Astrocyte (in vitro differentiated cells and primary cell): ENCODE measurements at regions not wholly inside any gene's neighbourhood (a gene's known extent, or its start where the extent isn't known, plus 50 kb on each side); places are given as distances from the start of the nearest gene placed in this dataset.

Source experiments
- EZH2 ChIP-seq: IDR thresholded peaks from 2 replicates; pipeline ENCODE4 v1.6.1; 2012; ENCODE audit warnings: mild to moderate bottlenecking, low read length, inconsistent platforms; ENCODE audit not compliant: insufficient read depth
- TF ChIP-seq, protein P1 (sequence below): IDR thresholded peaks from 2 replicates; pipeline ENCODE4 v1.5.1; 2011; ENCODE audit warnings: low read depth, mild to moderate bottlenecking, inconsistent platforms, low read length, moderate library complexity; ENCODE audit not compliant: insufficient read depth

DNA sequence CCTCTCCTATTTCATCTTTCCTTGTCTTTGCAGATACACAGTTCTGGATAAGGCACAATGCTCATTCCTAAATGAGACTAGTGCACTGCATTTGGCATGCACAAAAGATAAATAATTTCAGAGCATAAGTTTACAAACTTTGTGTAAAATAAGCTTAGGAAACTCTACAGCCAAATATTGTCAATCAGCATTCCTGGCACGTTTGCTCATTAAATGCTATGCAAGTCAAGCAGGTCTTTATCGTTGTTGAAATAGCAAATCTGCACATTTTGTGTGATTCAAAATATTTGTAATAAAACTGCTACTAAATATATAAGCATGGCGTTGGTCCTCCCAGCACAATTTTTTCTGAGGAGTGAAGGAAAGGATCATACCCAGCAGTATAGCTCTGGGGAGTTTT is 322.1 kb upstream of the NOCT start:
- TF ChIP-seq EZH2 = no peak
- TF ChIP-seq, protein P1, sequence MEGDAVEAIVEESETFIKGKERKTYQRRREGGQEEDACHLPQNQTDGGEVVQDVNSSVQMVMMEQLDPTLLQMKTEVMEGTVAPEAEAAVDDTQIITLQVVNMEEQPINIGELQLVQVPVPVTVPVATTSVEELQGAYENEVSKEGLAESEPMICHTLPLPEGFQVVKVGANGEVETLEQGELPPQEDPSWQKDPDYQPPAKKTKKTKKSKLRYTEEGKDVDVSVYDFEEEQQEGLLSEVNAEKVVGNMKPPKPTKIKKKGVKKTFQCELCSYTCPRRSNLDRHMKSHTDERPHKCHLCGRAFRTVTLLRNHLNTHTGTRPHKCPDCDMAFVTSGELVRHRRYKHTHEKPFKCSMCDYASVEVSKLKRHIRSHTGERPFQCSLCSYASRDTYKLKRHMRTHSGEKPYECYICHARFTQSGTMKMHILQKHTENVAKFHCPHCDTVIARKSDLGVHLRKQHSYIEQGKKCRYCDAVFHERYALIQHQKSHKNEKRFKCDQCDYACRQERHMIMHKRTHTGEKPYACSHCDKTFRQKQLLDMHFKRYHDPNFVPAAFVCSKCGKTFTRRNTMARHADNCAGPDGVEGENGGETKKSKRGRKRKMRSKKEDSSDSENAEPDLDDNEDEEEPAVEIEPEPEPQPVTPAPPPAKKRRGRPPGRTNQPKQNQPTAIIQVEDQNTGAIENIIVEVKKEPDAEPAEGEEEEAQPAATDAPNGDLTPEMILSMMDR = no peak
